SIG-M5 treated with dmso at 0.1 percent for 504 hours (cell line): ENCODE measurements at regions not wholly inside any gene's neighbourhood (a gene's known extent, or its start where the extent isn't known, plus 50 kb on each side); places are given as distances from the start of the nearest gene placed in this dataset.
A peak's percentile ranks its signal among the peaks of the same experiment; 100 is the strongest.

ENCODE experiments used
- DNase-seq: peaks from one replicate; lab custom pipeline; 2025; ENCODE audit not compliant: unreplicated experiment; lab: John Stamatoyannopoulos, UW

- DNase-seq: no peak
These were observed 90.2 kb downstream of the KCTD12 start for GRCh38 chr13:76795701-76796695.

DNA sequence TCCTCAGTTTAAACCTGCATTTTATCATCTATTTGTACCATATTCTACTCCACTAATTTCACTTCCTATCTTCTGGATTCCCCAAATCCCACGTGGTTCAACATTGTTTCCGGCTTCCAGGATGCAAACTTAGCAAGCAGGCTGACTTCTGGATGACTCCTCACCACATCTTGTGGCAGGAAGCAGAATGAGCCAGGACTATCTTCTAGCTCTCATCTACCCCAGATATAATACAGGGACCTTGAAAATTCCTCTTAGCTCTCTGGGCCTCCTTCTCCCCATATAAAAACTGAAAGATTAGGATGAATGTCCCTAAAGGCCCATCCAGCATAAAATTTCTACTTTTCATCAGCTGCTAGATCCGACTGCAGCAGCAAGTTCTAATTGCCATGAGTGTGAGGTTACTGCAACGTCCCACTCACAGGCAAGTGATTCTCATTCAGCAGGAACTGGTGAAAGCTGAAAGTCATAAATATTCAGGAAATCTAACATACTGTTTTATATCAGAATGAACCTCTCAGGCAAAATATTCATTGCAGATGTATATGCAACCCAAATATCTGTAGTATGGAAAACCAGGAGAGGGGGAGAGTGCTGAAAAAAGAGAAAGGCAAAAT is 93.4 kb downstream of the KCTD12 start:
- no peak for DNase-seq

- no peak for DNase-seq
These were observed 95.0 kb downstream of the KCTD12 start for GRCh38 chr13:76790980-76791819.

DNA sequence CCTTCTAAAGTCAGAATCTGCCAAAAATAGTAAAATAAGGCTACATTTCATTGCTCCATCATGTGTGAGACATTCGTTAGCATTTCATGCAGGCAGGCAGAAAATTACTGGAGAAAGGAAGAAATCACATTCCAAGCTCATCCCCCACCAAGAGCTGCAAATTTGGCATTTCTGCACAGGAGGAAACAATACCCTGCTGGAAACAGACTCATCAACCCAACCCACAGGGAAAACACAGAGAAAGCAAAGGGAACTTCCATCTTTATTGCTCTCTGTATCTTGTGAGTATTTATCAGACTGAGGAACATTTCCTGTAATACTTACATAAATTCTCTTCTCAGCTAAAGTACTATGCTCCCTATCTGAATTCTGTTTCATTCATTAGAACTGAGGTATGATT is 95.7 kb downstream of the KCTD12 start:
- no peak for DNase-seq

DNA sequence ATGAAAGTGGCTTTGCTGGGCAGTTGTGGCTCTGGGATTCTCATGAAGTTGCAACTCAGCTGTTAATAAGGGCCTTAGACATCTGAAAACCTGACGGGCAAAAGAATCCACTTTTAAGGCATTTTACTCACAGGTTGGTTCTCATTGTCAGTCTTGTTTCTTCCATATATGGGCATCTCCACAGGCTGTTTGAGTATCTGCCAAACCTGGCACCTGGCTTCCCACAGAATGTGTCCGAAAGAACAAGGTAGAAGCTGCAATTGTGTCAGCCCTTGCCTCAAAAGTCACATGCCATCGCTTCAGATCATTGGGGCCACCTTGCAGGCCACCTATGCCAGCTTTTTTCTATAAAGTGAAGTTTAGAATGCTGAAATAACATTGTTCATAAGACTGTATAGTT is 102.4 kb downstream of the KCTD12 start:
- DNase-seq: no peak

DNA sequence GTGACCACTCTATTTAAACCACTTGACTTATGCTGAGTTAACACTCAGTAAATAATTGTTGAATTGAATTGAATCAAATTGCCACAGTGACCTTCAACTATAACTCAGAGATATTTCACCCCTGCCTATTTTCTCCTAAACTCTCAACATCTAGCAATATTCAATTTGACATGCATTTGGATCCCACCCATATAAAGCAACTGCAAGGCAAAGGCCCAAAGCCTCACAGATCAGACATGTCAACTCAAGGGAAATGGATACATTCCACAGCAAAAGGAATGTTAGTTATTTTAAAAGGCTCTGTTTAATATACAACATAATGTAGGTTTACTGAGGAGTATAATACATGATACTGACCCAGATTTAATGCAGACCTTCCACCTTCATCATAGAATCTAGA is 107.4 kb downstream of the KCTD12 start:
- DNase-seq: no peak

- DNase-seq: no peak
These were observed 109.1 kb downstream of the KCTD12 start for GRCh38 chr13:76777096-76777495.

DNA sequence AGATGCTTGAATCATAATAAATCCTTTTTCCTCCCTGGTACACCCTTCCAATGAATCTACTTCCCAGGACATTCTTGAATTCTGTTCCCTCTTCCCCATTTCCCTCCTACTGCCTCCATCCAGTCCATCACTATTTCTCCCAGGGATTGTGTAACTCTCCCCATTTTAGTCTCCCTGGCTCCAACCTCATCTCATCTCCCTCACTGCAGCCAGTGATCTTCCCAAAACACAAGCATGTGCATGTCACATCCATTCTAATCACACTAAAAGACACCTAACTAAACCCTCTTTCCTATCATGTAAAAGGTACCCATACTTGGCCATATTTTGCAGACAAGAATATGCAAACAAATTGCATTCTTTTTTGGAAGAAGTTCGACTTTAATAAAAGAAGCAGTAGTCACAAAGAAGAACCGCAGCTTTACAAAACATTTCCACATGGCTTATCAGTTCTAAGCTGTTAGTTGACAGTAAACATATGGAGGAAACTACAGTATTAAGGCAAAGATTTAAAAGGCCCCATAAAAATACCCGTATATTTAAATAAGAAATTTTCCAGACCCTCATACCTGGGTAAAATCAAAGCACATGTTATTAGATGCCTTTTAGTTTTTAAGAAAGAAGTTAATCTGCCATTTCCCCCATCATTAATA is 111.0 kb downstream of the KCTD12 start:
- no peak for DNase-seq

- DNase-seq: no peak
These were observed 112.6 kb downstream of the KCTD12 start for GRCh38 chr13:76773448-76774094.

GRCh38 chr13:76772241-76772640 is 114.0 kb downstream of the KCTD12 start:
- DNase-seq: no peak

- DNase-seq: no peak
These were observed 116.9 kb downstream of the KCTD12 start for GRCh38 chr13:76769271-76769791.

GRCh38 chr13:76768384-76768783 is 117.8 kb downstream of the KCTD12 start:
- no peak for DNase-seq

DNA sequence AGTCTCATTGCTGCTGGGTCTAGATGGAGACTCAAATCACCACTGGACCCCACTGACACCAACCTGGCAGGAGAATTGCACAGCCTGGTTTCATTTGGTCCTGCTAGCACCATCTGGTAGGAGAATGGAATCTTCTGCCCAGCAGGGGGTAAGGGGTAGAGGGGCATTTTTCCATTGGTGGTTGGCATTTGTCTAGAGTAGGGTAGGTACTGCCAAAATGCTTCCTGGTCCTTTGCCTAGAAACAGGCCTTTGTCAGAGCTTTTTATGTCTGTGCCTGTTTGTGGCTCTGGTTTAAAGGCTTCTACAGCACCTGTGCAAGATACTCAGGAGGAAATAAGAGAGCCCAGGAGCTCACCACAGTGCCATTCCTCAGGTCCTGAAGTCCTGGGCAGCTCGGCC is 121.3 kb downstream of the KCTD12 start:
- no peak for DNase-seq

DNA sequence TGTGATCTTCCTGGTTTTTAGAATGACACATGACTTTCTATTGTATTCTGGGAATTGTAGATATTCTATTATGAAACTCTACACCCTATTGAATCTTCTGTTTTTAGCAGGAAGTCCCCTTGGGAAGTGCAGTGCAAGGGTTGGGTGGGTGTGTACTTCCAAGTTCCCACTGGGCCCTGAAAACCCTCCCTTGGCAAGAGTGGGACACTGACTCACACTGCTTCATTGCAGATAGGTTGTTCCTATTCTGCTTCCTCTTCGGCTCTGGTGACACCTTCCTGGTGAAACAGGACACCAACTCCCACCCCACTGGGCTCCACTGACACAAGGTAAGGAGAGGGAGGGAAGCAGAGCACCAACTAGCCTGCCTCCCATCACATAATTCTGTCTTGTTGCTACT is 121.8 kb downstream of the KCTD12 start:
- no peak for DNase-seq

GRCh38 chr13:76762721-76763120 is 123.5 kb downstream of the KCTD12 start:
- no peak for DNase-seq

DNA sequence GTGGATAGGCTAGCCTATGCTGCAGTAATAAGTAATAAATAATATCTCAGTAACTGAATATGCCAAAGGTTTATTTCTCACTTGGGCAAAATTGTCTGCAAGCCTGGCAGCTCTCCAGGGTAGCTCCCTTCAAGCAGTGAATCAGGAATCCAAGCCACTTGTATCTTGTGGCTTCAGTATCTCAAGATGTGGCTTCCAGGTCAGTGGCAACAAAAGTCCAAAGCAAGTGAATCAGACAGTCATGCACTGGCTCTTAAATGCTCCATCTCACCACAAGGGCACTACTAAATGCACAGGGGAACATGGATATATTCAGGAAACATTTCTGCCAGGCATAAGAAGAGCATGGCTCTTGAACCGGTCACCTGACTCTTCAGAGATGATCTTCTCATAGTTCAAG is 126.3 kb downstream of the KCTD12 start:
- no peak for DNase-seq

- DNase-seq: no peak
These were observed 127.5 kb downstream of the KCTD12 start for GRCh38 chr13:76758738-76759137.

- DNase-seq: no peak
These were observed 127.9 kb downstream of the KCTD12 start for GRCh38 chr13:76758257-76758656.

DNA sequence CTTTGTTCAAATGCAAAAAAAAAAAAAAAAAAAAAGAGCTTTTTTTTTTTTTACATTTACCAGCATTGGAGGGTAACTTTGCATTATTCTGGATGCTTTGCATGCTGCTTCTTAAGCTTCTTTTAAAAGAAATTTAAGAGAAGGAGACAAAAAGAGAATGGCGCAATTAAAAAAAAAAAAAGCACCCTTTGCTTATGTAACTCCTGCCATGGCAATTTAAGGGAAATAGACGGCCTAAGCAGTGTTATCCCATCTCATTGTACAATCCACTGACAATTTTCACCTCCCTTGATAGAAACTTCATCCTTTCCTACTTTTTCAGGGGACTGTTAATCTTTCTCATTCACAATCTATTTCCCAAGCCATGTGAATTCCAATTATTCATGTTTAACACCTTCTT is 129.8 kb downstream of the KCTD12 start:
- peak; percentile 57 for DNase-seq

DNA sequence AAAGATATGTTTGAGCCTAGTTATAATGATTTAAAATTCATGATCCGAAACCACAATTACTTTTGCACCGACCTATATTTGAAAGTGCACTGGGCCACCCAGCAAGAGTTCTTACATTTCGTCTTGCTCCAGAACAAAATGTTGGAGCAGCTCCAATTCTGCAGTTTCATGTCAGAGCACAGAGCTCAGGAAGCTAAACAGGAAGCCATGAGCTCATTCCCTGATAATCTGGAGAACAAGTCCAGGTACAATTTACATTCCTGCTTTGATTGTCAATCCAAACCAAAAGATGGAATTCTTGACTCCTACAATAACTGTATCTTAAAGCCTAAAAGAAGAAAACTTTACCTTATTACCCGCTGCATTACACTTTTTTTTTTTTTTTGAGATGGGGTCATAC is 131.8 kb downstream of the KCTD12 start:
- no peak for DNase-seq
